ENCODE measurements at regions not wholly inside any gene's neighbourhood (a gene's known extent, or its start where the extent isn't known, plus 50 kb on each side); places are given as distances from the start of the nearest gene placed in this dataset.
"Not testable (repeated sequence)": the region's sequence is repeated elsewhere in the genome, so short reads cannot be mapped to it uniquely, and the experiment has no call there.

DNA sequence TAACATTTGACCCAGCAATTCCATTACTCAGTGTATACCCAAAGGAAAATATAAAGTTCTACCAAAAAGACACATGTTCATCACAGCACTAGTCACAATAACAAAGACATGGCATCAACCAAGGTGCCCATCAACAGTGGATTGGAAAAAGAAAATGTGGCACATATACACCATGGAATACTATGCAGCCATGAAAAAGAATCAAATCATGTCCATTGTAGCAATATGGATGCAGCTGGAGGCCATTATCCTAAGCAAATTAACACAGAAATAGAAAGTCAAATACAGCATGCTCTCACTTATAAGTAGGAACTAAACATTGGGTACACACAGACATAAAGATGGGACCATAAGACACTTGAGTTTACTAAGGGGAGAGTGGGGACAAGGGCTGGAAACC, 441.9 kb upstream of the ID4 start:
- no peak for DNase-seq (ENCODE audit: low read depth in 2 of 2)

DNA sequence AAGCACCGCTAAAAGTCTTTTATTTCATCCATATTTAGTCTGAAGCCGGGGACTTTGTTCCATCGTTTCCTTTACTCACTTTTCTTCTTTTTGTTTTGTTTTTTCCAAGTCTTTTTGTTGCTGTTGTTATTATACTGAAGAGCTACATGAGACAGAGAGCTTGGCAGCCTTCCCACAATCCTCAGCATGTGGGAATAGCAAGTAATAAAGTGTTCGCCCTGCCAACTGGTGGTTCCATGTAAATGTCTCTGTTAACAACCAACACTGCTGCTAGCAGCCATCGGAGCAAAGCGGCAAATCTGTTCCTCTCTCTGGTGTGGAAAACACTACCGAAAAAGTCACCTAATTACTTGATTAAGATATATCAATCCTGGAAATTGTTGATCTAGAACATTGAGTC, 437.8 kb upstream of the ID4 start:
- no peak for DNase-seq (ENCODE audit: low read depth in 2 of 2)

DNA sequence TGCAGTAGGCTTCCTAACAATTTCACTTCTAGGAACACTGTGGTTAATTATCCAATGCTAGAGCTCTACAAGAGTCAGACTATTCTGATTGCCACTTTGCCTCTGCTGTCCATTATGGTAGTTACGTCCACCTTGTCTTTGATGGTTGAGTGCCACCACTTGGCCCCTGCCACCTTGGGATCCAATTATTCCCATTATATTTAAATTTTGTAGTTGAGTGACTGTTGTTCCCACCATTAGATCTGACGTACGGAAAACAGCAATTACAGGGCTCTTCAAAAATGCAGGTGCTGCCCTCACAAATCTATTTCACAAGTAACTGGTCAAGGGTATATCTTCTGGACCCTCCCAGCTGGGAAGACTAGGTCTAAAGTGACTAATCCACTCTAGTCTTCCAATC, 432.3 kb upstream of the ID4 start:
- not testable (repeated sequence) for DNase-seq (ENCODE audit: low read depth in 2 of 2)

DNA sequence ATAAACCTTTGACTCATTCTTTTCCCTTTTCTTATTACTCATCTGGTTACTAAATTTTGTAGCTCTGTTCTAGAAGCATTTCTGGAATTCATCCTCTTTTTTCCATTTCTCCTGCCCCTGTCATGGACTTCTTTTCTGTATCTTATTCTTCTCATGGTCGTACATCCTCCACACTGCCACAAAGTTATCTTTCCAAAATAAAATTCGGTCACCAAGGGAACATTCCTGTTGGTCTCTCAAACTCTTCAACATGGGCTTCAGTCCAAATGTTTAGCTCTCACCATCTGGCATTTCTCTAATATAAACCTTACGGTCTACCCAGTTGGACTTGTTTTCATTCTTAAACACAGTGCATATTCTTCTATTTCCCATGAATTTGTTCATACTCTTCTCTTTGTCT, 428.8 kb upstream of the ID4 start:
- no peak for DNase-seq (ENCODE audit: low read depth in 2 of 2)

DNA sequence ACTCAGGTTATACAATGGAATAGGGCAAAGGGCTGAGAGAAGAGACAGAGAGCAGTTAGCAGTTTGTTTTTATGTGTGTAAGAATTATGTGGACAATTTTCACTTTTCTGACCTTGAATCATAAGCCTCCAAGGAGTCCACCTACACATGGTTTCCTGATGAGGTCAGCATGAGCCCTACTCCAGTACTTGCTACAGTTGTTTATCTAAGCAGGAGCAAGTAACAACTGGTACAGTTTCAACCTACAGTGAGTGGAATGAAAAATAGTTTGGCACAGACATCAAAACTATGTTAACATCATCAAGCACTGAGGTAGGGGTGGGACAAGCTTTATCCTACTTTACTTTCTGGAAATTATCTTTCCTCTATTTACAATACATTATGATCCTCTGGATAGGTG, 426.7 kb upstream of the ID4 start:
- no peak for DNase-seq (ENCODE audit: low read depth in 2 of 2)

DNA sequence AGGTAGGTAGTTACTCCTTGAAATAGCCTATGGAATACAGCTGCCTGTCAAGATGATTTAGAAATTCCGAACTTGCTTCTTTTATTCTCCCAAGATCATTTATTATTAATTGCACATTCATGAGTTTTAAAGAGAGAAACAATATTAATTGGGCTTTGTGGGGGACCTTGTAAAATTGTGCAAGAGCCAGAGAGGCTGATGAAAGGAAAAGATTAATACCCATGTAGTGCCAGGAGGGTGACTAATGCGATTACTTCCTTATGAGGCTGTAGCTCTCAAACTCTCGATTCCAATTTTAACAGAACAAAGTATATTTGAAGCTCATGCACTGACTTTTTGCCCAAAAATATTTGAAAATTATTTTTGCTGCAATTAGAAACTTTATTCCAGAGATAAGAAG, 423.8 kb upstream of the ID4 start:
- no peak for DNase-seq (ENCODE audit: low read depth in 2 of 2)

DNA sequence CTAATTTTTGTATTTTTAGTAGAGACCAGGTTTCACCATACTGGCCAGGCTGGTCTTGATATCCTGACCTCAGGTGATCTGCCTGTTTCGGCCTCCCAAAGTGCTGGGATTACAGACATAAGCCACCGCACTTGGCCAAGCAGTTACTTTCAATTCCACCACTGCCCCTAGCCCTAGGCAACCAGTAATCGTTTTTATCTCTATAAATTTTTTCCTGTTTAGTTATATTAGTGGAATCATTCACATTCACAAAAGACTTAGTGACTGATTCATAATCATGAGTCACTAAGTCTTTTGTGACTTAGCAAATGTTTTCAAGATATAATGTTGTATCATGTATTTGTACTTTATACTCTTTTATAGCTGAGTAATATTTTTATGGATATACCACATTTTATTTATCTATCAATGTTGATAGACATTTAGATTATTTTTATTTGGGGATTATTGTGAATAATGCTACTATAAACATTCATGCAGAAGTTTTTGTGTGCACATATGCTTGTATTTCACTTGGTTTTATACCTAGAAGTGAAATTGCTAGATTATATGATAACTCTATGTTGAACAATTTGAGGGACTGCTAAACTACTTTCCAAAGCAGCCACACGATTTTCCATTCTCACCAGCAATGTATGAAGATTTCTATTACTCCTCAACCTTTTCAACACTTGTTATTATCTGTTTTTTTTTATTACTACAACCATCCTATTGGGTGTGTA, 421.4 kb upstream of the ID4 start:
- DNase-seq (ENCODE audit: low read depth in 2 of 2): no peak

DNA sequence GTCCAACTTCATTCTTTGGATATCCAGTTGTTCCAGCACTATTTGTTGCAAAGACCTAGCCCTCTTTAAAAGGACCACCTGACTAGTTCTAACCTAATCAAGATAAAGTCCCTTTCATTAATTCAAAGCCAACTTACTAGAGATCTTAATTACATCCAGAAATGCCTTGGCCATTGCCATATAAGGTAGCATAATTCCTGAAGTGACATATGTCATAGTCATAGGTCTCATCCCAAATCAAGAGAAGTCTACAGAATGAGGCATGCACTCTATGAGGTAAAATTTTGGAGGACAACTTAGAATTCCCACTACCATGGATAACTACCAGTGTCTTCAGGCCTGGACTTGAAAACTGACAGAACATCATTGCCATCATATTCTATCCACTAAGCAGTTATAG, 420.4 kb upstream of the ID4 start:
- no peak for DNase-seq (ENCODE audit: low read depth in 2 of 2)

DNA sequence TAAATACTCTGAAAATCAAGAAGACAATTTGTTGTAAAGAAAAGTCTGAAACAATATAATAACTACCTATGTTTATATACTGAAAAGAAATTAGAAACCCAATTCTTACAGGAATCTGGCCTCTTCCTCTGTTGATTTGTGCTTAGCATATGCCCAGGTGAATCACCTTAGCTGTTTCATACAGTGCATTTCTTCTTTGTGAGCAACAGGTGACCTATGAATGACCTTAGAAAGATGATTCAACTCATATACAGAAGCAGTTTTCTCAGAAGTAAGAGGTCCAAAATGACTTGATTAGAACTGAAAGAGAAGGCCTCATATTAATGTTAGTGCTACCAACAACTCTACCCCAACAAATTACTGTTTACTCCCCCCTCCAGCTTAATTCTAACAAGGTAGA, 419.5 kb upstream of the ID4 start:
- DNase-seq (ENCODE audit: low read depth in 2 of 2): no peak

DNA sequence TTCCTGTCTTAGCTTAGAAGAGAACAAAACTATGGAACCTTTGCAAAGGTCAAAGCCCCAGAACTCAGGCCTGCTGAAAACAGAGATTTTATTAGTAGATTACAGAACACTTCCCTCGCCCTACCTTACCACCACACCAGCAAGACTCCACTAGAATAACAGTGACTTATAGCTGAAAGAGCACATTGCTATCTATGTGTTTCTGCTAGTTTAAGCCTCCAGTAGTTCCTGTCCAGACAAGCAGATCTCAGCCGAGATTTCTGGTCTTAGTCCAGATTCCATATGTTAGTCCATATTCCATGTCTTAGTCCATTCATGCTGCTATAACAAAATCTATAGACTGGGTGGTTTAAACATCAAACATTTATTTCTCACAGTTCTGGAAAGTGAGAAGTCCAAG, 412.3 kb upstream of the ID4 start:
- no peak for DNase-seq (ENCODE audit: low read depth in 2 of 2)

DNA sequence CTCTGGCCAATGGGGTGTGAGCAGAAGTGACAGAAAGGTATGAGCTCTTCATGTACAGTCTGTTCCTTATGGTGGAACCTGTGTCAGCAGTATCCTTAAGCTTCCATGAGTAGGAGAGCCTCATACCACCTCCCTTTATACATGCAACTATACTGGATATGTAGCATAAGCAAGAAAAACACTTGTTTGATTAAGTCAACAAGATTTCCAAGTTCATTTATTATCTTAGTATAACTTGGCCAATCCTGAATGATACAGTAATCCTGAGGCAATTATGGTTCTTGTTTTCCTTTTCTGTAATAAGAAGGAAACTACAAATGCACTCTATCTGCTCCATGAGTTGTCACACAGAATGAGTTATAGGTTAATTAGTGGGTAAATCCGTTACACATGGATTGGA, 409.6 kb upstream of the ID4 start:
- no peak for DNase-seq (ENCODE audit: low read depth in 2 of 2)

DNA sequence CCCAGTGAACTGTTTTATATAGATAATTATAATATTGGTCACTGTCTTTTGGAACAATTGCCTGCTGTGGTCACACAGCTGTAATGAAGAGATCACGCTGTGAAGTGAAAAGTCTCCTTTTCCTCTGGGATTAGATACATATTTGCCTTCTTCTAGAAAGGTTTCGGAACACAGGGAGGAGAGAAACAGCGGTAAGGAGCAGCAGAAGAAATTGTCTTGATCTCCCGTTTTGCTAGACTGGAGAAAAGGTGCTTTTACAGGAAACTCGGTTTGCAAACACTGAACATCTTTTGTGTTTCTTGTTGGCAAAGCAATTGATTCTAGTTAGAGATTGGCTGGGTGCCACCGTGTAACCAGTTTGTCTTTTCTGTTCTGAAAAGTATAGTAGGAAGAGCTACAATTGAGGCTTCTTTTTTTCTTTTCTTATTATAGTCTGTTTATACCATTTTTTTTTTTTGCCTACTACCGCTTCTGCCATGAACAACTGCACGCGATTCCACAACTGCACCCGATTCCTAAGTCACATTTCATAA, 404.1 kb upstream of the ID4 start:
- DNase-seq (ENCODE audit: low read depth in 2 of 2): no peak

DNA sequence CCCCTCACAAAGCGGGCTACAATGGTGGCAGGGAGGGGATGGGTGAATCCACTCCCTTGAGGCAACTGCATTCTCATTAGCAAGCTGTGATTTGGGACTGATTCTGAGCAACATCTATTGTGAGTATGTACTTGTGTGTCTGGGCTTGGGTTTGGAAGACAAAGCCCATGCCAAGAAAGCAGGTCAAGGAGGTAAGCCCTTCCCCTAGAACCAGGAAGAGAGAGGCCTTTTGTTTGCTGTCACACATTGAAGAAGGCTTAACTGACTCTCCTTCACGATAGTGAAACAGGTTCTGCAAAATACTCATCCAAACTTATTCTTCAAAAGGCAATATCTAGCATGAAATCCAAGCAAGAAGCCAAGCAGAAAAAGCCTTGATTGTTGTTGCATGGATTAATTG, 403.1 kb upstream of the ID4 start:
- no peak for DNase-seq (ENCODE audit: low read depth in 2 of 2)

DNA sequence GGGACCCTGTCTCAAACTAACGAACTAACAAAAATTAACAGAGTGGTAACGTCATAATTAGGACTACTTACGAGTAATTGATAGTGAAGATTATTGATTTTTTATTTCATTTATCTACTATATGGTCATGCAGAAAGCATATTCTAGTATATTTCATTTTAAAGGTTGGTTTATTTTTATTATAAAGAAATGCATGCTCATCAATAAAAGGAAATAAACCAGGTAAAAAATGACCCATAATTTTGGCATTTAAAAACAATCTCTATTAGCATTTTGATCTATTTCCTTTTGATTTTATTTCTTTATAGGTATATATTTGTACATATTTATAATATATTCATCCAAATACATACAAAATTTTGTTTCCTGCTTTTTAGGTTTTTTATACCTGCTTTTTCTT, 401.4 kb upstream of the ID4 start:
- DNase-seq (ENCODE audit: low read depth in 2 of 2): no peak

DNA sequence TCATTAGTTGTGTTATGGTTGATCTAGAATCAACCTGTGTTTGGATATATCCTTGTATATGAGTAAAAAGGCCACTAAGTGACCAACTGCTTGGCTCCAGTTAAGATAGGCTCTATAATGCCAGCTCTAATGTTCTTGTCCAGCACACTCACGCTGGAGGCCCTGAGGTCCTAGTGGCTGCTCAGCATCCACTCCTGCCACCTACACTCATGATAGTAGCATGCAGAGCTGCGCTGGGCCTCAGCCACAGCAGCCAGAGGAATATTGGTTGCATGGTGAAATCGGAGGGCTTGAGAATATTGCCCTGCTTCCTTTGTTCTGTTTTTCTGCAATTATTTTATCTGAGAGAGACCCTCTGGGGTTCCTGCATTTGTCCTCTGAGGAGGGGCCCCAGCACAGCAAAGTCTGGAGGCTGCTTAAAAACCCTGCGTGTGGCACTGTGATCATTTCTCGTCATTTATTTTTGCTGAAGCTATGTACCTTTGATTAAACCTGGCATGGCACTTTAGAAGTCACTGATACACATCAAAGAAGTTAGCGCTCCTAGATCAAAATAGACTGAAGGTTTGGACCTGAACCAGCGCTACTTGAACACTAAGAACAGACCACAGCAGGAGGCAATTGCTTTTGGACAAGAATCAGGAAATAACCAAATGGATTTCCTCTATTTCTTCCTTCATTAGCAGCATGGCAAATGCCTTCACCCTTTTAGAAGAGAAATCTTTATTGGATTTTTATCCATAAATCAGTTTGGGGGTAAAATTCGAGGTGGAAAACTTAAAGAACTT, 398.4 kb upstream of the ID4 start:
- no peak for DNase-seq (ENCODE audit: low read depth in 2 of 2)

DNA sequence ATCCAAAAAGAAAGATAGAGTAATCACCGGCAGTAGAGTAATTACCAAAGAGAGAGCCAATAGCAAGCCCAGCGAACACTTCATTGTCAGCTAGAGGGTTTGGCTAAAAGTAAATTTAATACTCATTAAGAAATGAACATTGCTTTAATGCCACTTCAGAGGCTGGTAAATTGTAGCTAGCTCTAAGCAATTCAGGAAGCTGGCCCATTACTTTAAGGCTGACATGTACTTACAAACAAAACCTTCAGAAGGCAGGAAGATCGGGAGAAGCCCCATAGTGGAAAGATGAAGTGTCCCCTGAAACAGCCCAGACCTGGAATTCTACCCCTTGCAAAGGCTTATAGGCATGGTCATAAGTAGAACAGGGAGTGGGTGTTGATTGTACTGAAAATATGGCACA, 396.6 kb upstream of the ID4 start:
- no peak for DNase-seq (ENCODE audit: low read depth in 2 of 2)

DNA sequence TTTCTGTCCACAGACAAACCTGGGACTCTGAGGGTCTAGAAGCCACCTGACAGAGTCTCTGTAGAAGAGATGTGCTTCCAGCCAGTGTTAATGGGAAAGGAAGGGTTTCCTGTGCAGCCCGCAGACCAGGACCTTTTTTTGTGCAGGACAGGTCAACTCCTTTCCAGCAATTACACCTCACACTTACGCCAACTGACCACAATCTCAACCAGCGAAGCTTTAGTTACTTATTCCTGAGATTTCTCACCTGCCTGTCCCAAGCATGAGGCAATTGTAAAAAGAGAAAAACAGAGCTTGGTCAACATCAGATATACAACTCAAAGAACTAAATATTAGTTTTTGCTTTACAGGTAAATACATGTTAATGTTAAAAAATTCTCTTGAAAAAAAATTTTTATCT, 393.8 kb upstream of the ID4 start:
- DNase-seq (ENCODE audit: low read depth in 2 of 2): no peak

DNA sequence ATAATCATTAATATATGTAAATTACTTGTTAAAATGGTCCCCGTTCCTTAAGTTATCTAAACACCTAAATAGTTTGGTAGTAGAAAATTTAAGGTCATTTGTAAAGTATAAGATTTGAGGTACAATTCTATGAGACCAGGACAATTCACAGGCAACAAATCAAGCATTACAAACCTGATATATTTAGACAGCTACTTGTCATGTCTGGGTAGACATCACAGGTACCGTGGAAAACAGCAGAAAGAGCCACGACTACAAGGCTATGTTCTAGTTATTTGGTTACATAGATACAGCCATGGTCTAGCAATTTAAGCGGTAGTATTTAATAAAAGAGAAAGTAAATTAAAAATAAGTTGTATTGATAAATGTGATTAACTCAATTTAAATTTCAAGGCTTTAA, 393.1 kb upstream of the ID4 start:
- DNase-seq (ENCODE audit: low read depth in 2 of 2): no peak

DNA sequence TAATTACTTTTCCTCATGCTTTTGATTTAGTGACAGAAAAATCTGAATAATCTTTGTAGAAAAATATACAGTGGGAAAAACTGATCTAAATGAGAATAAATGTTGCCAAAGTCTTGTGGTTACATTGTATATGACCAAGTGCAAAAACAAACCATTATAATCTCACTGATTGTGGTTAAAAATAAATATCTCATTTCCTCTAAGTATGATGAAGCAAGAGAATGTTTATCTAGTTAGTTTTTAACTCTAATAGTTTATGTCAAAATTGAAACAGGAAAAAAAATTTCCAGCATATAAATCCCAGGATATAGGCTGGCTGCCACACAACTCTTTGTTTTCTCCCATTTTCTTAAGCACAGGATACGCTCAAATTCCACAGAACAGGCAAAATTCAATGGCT, 392.7 kb upstream of the ID4 start:
- no peak for DNase-seq (ENCODE audit: low read depth in 2 of 2)

DNA sequence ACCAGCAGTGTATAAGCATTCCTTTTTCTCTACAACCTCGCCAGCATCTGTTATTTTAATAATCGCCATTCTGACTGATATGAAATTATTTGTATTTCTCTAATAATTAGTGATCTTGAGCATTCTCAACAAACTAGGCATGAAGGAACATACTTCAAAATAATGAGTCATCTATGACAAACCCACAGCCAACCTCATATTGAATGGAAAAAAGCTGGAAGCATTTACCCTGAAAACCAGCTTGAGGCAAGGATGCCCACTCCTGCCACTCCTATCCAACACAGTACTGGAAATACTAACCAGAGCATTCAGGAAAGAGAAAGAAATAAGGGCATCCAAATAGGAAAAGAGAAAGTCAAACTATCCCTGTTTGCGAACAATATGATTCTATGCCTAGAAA, 390.6 kb upstream of the ID4 start:
- no peak for DNase-seq (ENCODE audit: low read depth in 2 of 2)

DNA sequence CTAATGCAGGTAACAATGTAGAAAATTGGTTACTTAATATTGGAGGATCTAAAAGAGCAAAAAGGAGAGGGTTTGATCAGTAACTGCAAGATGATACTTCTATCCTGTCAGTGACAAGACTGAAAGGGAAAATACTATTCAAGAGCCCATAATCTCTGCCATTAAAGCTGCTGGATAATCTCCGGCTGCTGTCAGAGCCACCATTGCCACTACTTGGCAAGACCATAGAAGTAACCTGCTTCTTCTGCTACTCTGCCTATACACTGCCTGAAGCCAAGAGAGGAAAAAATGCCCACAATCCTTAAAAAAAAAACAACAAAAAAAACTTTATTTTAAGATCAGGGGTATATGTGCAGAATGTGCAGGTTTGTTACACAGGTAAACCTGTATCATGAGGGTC, 386.5 kb upstream of the ID4 start:
- no peak for DNase-seq (ENCODE audit: low read depth in 2 of 2)

DNA sequence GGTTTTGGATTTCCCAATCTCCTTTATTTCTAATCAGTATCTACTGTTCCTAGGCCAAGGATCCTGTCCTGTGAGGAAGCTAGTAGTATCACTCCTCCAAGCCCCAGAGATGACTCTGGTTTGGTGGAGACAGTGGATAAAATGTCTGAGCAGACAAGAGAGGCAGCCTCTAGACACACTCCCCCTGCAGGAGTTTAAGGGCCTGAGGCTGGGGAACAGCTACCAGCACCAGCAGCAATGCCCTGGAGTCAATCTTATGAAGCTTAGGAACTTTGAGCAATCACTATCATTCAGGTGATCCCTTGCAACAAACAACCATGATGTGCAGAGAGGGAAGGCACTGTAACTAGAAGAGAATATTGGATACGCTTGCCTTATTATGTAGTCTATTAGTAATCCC, 384.7 kb upstream of the ID4 start:
- DNase-seq (ENCODE audit: low read depth in 2 of 2): no peak

DNA sequence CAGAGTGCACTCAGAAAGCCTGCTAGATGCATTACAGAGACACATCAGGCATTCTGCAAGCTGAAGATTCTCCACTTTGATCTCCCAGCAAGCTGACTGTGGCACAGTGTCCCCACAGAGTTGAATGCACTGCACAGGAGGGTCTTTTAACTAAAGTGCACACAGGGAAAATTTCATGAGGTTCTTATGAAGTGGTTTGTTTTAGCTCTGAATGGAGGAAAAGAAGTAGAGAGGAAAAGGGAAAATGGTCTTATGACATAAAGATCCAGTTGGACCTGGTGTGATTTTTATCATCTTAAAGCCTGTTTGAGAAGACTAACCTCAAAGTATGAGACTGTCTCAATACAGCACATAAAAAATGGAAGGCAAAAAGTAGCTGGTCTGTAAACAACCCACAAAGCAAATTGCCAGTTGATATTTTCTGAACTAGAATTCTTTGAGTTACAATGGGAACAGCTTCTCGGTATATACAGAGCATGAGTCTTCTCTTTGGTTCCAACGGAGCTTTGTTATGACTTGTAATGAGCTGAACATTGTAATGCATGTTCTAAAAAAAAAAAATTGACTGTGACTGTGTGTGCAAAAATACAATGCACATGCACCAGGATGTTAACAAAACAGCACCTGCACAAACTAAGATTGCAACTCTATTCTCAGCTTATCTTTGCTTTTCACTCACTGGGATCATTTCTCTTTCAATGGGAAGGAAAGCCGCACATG, 383.0 kb upstream of the ID4 start:
- DNase-seq (ENCODE audit: low read depth in 2 of 2): no peak

All from stimulated activated CD8-positive, alpha-beta memory T cell treated with anti-CD3 and anti-CD28 coated beads, Interleukin-7, amount 100 ng/mL, for 4 hours (primary cell).